PC-3 (cell line): ENCODE measurements at regions not wholly inside any gene's neighbourhood (a gene's known extent, or its start where the extent isn't known, plus 50 kb on each side); places are given as distances from the start of the nearest gene placed in this dataset.

ENCODE experiments used
- ATAC-seq: fragments of 200-7000 bp; cut with Tn5 transposase; 2 replicates; pipeline ENCODE4 v1.9.1; 2020; ENCODE audit warnings: mild to moderate bottlenecking, moderate library complexity
- BruUV-seq: library from RNA; stranded (reverse); fragments of 400-500 nt; replicated peaks from 2 replicates; lab custom pipeline; 2021; lab: Mats Ljungman, UMichigan
- CTCF ChIA-PET: fragments of 300-600 bp; sonication (Branson Sonifier 250); formaldehyde crosslinking; loops from one replicate; lab custom pipeline; 2022; ENCODE audit warnings: antibody characterized with exemption; lab: Charles Lee
- POLR2A ChIA-PET: fragments of 300-600 bp; sonication (Branson Sonifier 250); formaldehyde crosslinking; loops from one replicate; lab custom pipeline; 2022; ENCODE audit warnings: antibody characterized with exemption; ENCODE audit not compliant: unreplicated experiment; lab: Charles Lee
- DNase-seq: peaks from one replicate; pipeline ENCODE4 v3.0.0-alpha.2; 2015
- H2AFZ ChIP-seq: fragments of 300-600 bp; sonication (generic); 2 replicates; pipeline ENCODE4 v1.6.0; 2016; ENCODE audit warnings: antibody characterized with exemption, low read length
- H3F3A ChIP-seq: fragments of 300-600 bp; sonication (generic); one replicate; pipeline ENCODE4 v1.6.0; 2017; ENCODE audit warnings: antibody characterized with exemption, low read length, control low read depth, mild to moderate bottlenecking; ENCODE audit not compliant: unreplicated experiment
- H3K27ac ChIP-seq: fragments of 300-600 bp; sonication (generic); 2 replicates; pipeline ENCODE4 v1.5.1; 2016; ENCODE audit warnings: mild to moderate bottlenecking, low read length
- H3K27me3 ChIP-seq: fragments of 300-600 bp; sonication (generic); 2 replicates; pipeline ENCODE4 v1.6.1; 2016; ENCODE audit warnings: low read length, mixed read lengths
- H3K36me3 ChIP-seq: fragments of 300-600 bp; sonication (generic); 2 replicates; pipeline ENCODE4 v1.6.1; 2016; ENCODE audit warnings: low read depth, mixed run types, low read length, mixed read lengths
- H3K4me1 ChIP-seq: fragments of 300-600 bp; sonication (generic); 2 replicates; pipeline ENCODE4 v1.5.1; 2016; ENCODE audit warnings: low read length; ENCODE audit not compliant: insufficient read depth
- H3K4me2 ChIP-seq: fragments of 300-600 bp; sonication (generic); 2 replicates; pipeline ENCODE4 v1.6.0; 2016; ENCODE audit warnings: low read length
- H3K4me3 ChIP-seq: fragments of 300-600 bp; sonication (generic); 2 replicates; pipeline ENCODE4 v1.5.1; 2016; ENCODE audit warnings: mild to moderate bottlenecking, low read length, mixed read lengths
- H3K79me2 ChIP-seq: fragments of 300-600 bp; sonication (generic); 2 replicates; pipeline ENCODE4 v1.6.1; 2017; ENCODE audit warnings: low read length, mixed read lengths
- H3K9ac ChIP-seq: fragments of 300-600 bp; sonication (generic); 2 replicates; pipeline ENCODE4 v1.6.0; 2016; ENCODE audit warnings: mild to moderate bottlenecking, low read length
- H3K9me2 ChIP-seq: fragments of 300-600 bp; sonication (generic); replicated peaks from 2 replicates; pipeline ENCODE4 v1.6.1; 2016; ENCODE audit warnings: mixed run types, low read length, mixed read lengths
- H3K9me3 ChIP-seq: fragments of 300-600 bp; sonication (generic); 2 replicates; pipeline ENCODE4 v1.6.1; 2016; ENCODE audit warnings: low read length, mixed read lengths
- H4K20me1 ChIP-seq: fragments of 300-600 bp; sonication (generic); 2 replicates; pipeline ENCODE4 v1.6.1; 2016; ENCODE audit warnings: low read length, mixed read lengths
- EZH2 ChIP-seq: fragments of 300-600 bp; sonication (generic); IDR thresholded peaks from one replicate; pipeline ENCODE4 v1.6.1; 2017; ENCODE audit warnings: antibody characterized with exemption, mild to moderate bottlenecking, low read length; ENCODE audit not compliant: unreplicated experiment
- EZH2phosphoT487 ChIP-seq: fragments of 300-600 bp; sonication (generic); IDR thresholded peaks from 2 replicates; pipeline ENCODE4 v1.6.1; 2018; ENCODE audit warnings: mild to moderate bottlenecking, antibody characterized with exemption, low read length, borderline replicate concordance
- intact Hi-C: fragments of 100-400 bp; cut with micrococcal nuclease; formaldehyde crosslinking; loops from 2 replicates; pipeline ENCODE4 v1.9.0; 2023
- TF ChIP-seq, protein P1 (sequence below): fragments of 300-600 bp; sonication (generic); conservative IDR thresholded peaks from 2 replicates; pipeline ENCODE4 v1.5.1; 2017; ENCODE audit warnings: antibody characterized with exemption, low read depth, mild to moderate bottlenecking, low read length

- Histone ChIP-seq H3K9ac (no peak overlapping the region), H3K9me2 (no peaks in the 10 kb centered on the region), H3K9me3 (peaks cover 24% of the 10 kb centered on the region), H3K27ac (no peak overlapping the region), H3K4me2 (no peak overlapping the region), H3K27me3 (no peaks in the 10 kb centered on the region), H4K20me1 (no peaks in the 10 kb centered on the region), H3F3A (no peaks in the 10 kb centered on the region), H3K4me3 (no peak overlapping the region), H3K36me3 (no peaks in the 10 kb centered on the region), H3K4me1 (no peaks in the 10 kb centered on the region), H3K79me2 (no peaks in the 10 kb centered on the region), H2AFZ (no peak overlapping the region)
- intact Hi-C loops: no loop called here
- TF ChIP-seq EZH2phosphoT487 (no peak), EZH2 (no peak)
- TF ChIP-seq, protein P1, sequence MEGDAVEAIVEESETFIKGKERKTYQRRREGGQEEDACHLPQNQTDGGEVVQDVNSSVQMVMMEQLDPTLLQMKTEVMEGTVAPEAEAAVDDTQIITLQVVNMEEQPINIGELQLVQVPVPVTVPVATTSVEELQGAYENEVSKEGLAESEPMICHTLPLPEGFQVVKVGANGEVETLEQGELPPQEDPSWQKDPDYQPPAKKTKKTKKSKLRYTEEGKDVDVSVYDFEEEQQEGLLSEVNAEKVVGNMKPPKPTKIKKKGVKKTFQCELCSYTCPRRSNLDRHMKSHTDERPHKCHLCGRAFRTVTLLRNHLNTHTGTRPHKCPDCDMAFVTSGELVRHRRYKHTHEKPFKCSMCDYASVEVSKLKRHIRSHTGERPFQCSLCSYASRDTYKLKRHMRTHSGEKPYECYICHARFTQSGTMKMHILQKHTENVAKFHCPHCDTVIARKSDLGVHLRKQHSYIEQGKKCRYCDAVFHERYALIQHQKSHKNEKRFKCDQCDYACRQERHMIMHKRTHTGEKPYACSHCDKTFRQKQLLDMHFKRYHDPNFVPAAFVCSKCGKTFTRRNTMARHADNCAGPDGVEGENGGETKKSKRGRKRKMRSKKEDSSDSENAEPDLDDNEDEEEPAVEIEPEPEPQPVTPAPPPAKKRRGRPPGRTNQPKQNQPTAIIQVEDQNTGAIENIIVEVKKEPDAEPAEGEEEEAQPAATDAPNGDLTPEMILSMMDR: no peak
- ATAC-seq: no peak
- CTCF ChIA-PET: no interaction called here
- POLR2A ChIA-PET: no interaction called here
- BruUV-seq: no TSS peak
- DNase-seq: no peak
Measured at GRCh38 chr20:55714082-55714481, 291.2 kb downstream of the CBLN4 start.

DNA sequence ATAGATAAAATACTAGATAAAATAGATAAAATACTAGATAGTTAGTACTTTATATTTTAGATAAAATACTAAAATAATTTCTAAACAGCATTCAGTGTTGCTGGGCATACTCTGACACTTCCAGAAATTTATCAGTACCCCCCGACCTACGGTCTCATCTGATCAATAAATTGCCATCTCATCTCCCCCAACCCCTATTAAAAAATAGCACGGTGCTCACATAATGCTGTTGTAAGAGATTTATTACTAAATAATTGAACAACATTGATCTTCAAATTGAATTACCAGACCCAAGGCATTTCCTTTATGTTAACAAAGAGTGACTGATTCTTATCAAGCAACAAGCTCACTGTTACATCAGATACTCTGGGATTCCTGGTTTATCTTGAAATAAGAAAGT lies 300.9 kb downstream of the CBLN4 start:
- no peak for ATAC-seq
- TF ChIP-seq EZH2phosphoT487: no peak
- TF ChIP-seq, protein P1: no peak
- no peak for TF ChIP-seq EZH2
- Histone ChIP-seq H3K9me2 (no peaks in the 10 kb centered on the region), H4K20me1 (no peaks in the 10 kb centered on the region), H3K79me2 (no peaks in the 10 kb centered on the region), H3K4me3 (no peak overlapping the region), H3K9ac (no peak overlapping the region), H2AFZ (no peak overlapping the region), H3K4me1 (no peaks in the 10 kb centered on the region), H3K27me3 (no peaks in the 10 kb centered on the region), H3K27ac (no peak overlapping the region), H3F3A (no peaks in the 10 kb centered on the region), H3K4me2 (no peak overlapping the region), H3K36me3 (no peaks in the 10 kb centered on the region), H3K9me3 (peaks cover 42% of the 10 kb centered on the region)
- no peak for DNase-seq
- ChIA-PET POLR2A (no interaction called here), CTCF (no interaction called here)
- no TSS peak for BruUV-seq
- intact Hi-C loops: no loop called here

DNA sequence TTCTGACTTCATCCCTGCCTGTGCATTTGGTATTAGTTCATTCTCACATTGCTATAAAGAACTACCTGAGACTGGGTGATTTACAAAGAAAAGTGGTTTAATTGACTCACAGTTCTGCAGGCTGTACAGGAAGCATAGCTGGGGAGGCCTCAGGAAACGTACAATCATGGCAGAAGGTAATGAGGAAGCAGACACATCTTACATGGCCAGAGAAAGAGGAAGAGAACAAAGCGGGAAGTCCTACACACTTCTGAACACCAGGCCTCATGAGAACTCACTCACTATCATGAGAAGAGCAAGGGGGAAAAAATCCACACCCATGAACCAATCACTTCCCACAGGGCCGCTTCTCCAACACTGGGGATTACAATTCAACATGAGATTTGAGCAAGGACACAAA lies 303.9 kb downstream of the CBLN4 start:
- no peaks in the 10 kb centered on the region for H3K36me3 ChIP-seq
- CTCF ChIA-PET: no interaction called here
- no peaks in the 10 kb centered on the region for H3F3A ChIP-seq
- no peaks in the 10 kb centered on the region for H3K4me1 ChIP-seq
- no peak overlapping the region for H3K4me2 ChIP-seq
- ATAC-seq: no peak
- no peak overlapping the region for H3K9ac ChIP-seq
- no peak for DNase-seq
- no peak overlapping the region for H3K4me3 ChIP-seq
- peaks cover 35% of the 10 kb centered on the region for H3K9me3 ChIP-seq
- no peaks in the 10 kb centered on the region for H3K79me2 ChIP-seq
- intact Hi-C loops: no loop called here
- no peak overlapping the region for H3K27ac ChIP-seq
- no peaks in the 10 kb centered on the region for H4K20me1 ChIP-seq
- no peaks in the 10 kb centered on the region for H3K9me2 ChIP-seq
- H3K27me3 ChIP-seq: no peaks in the 10 kb centered on the region
- no TSS peak for BruUV-seq
- no peak for TF ChIP-seq EZH2
- TF ChIP-seq, protein P1: no peak
- no peak for TF ChIP-seq EZH2phosphoT487
- POLR2A ChIA-PET: no interaction called here
- H2AFZ ChIP-seq: no peak overlapping the region
